ENCODE measurements at regions not wholly inside any gene's neighbourhood (a gene's known extent, or its start where the extent isn't known, plus 50 kb on each side); places are given as distances from the start of the nearest gene placed in this dataset.

DNA sequence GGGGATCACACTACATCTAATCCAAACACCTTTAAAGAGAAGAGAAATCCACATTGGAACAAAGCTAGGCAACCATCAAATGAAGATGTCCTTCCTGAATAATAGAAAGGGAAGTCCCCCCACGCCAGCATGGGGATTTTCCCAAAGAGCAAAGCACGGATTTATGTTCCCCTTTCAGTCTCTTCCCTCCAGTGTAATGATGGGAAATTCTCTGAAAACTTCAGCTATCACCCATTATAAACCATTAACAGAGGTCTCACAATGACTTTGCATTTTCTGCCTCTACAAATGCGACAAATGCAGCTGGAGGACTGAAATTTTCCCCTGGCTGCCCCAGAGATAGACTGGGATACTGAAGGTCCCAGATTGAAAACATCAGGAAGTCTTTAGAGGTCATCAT is 368.7 kb downstream of the EFNA5 start:
- no peak overlapping the region for H4K5ac ChIP-seq (ENCODE audit: low read length)
- H3K27ac ChIP-seq (ENCODE audit: low read depth, low read length) = no peak overlapping the region
- no peak for DNase-seq
- no peak overlapping the region for H3K18ac ChIP-seq (ENCODE audit: low read length)
- no peak overlapping the region for H3K56ac ChIP-seq (ENCODE audit: low read length)
- no peaks in the 10 kb centered on the region for H3K27me3 ChIP-seq (ENCODE audit: insufficient read depth, low read length, poor library complexity)
- H3K4me3 ChIP-seq (ENCODE audit: low read length) = no peak overlapping the region
- no peak overlapping the region for H3K9ac ChIP-seq (ENCODE audit: low read length)
- no CpG with 5 or more reads among the region's 3 CpGs for WGBS (ENCODE audit: extremely low coverage, insufficient coverage, low lambda C conversion rate)
- no peak overlapping the region for H3K4me2 ChIP-seq (ENCODE audit: low read length)
- H3K79me2 ChIP-seq (ENCODE audit: control insufficient read depth, insufficient read depth, low read length) = no peaks in the 10 kb centered on the region
- H3K4ac ChIP-seq (ENCODE audit: low read depth, low read length) = no peak overlapping the region
- H3K4me1 ChIP-seq (ENCODE audit: control insufficient read depth, low read depth, low read length) = no peaks in the 10 kb centered on the region
- no peak overlapping the region for H2BK5ac ChIP-seq (ENCODE audit: low read length)
- H2BK120ac ChIP-seq (ENCODE audit: low read depth, low read length) = no peak overlapping the region
- no peak overlapping the region for H2BK15ac ChIP-seq (replicated peaks; ENCODE audit: low read depth)
- no peaks in the 10 kb centered on the region for H3K36me3 ChIP-seq (ENCODE audit: control insufficient read depth, insufficient read depth, low read length)
- no peak overlapping the region for H2AK5ac ChIP-seq (ENCODE audit: low read length)
- no peaks in the 10 kb centered on the region for H3K79me1 ChIP-seq (ENCODE audit: low read length)
- H3K23ac ChIP-seq (ENCODE audit: low read length) = no peak overlapping the region
- no peak overlapping the region for H4K8ac ChIP-seq (ENCODE audit: low read depth, low read length)

DNA sequence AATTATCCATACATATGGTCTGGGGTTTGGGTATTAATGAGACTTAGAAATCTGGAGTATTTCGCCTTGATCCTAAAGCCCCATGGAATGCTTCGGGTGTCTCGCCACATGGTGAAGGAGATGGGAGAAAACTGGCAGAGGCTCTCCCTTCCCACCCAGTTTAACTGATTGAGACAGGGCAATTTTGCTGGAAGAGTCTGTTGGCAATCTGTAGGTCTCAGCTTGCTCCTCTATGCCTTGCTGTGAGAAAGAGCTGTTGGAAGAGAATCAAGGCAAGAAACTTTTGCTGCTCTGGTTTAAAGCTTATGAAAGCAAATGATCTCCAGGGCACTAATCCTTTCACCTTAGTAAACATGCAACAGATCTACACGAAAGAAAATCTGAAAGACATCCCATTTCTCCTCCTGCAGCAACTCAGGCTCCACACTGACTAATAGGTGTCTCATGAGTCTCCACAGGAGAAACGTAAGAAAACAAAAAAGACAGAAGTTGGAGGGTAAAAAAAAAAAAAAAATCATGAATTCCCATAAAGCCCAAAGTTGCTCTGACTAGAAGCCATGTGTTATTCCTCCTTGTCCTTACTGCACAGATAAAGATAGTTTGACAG is 369.9 kb downstream of the EFNA5 start:
- Histone ChIP-seq H2AK5ac (ENCODE audit: low read length) (no peak overlapping the region), H3K23ac (ENCODE audit: low read length) (no peak overlapping the region), H3K27ac (ENCODE audit: low read depth, low read length) (no peak overlapping the region), H2BK120ac (ENCODE audit: low read depth, low read length) (no peak overlapping the region), H3K4me2 (ENCODE audit: low read length) (no peak overlapping the region), H3K36me3 (ENCODE audit: control insufficient read depth, insufficient read depth, low read length) (no peaks in the 10 kb centered on the region), H3K56ac (ENCODE audit: low read length) (no peak overlapping the region), H3K18ac (ENCODE audit: low read length) (no peak overlapping the region), H3K79me2 (ENCODE audit: control insufficient read depth, insufficient read depth, low read length) (no peaks in the 10 kb centered on the region), H2BK15ac (replicated peaks; ENCODE audit: low read depth) (no peak overlapping the region), H4K5ac (ENCODE audit: low read length) (no peak overlapping the region), H3K4ac (ENCODE audit: low read depth, low read length) (no peak overlapping the region), H3K27me3 (ENCODE audit: insufficient read depth, low read length, poor library complexity) (no peaks in the 10 kb centered on the region), H3K4me3 (ENCODE audit: low read length) (no peak overlapping the region), H3K4me1 (ENCODE audit: control insufficient read depth, low read depth, low read length) (peaks cover 2% of the 10 kb centered on the region), H2BK5ac (ENCODE audit: low read length) (no peak overlapping the region), H4K8ac (ENCODE audit: low read depth, low read length) (no peak overlapping the region), H3K79me1 (ENCODE audit: low read length) (no peaks in the 10 kb centered on the region), H3K9ac (ENCODE audit: low read length) (no peak overlapping the region)
- WGBS (ENCODE audit: extremely low coverage, insufficient coverage, low lambda C conversion rate) = no CpG with 5 or more reads among the region's 5 CpGs
- no peak for DNase-seq

DNA sequence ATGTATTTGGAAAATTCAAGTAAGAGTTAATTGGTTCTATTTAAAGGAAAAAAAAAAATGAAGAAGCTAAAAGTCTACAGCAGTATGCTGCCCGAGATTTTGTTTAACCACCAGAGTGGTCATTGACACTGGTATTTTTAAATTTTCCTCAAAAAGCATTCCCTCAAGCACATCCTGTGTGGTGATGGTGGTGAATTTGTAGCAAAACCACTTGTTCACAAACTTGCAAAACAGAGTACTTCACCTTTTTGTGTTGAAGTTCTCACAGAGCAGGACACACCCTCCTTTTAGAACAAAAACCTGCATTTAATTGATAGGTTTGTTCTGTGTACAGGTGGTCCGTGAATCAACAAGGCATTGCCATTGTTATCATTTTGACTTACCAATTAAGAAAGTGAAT is 374.2 kb downstream of the EFNA5 start:
- H3K4me3 ChIP-seq (ENCODE audit: low read length) = no peak overlapping the region
- no peak overlapping the region for H3K4me2 ChIP-seq (ENCODE audit: low read length)
- H3K79me1 ChIP-seq (ENCODE audit: low read length) = no peaks in the 10 kb centered on the region
- no CpG with 5 or more reads among the region's 2 CpGs for WGBS (ENCODE audit: extremely low coverage, insufficient coverage, low lambda C conversion rate)
- no peak overlapping the region for H3K4ac ChIP-seq (ENCODE audit: low read depth, low read length)
- H3K23ac ChIP-seq (ENCODE audit: low read length) = no peak overlapping the region
- H2BK120ac ChIP-seq (ENCODE audit: low read depth, low read length) = no peak overlapping the region
- H3K27ac ChIP-seq (ENCODE audit: low read depth, low read length) = no peak overlapping the region
- no peak overlapping the region for H2BK15ac ChIP-seq (replicated peaks; ENCODE audit: low read depth)
- no peak overlapping the region for H4K5ac ChIP-seq (ENCODE audit: low read length)
- DNase-seq = no peak
- H3K9ac ChIP-seq (ENCODE audit: low read length) = no peak overlapping the region
- no peaks in the 10 kb centered on the region for H3K27me3 ChIP-seq (ENCODE audit: insufficient read depth, low read length, poor library complexity)
- H3K56ac ChIP-seq (ENCODE audit: low read length) = no peak overlapping the region
- H3K18ac ChIP-seq (ENCODE audit: low read length) = no peak overlapping the region
- H3K36me3 ChIP-seq (ENCODE audit: control insufficient read depth, insufficient read depth, low read length) = no peaks in the 10 kb centered on the region
- peaks cover 14% of the 10 kb centered on the region for H3K4me1 ChIP-seq (ENCODE audit: control insufficient read depth, low read depth, low read length)
- H2AK5ac ChIP-seq (ENCODE audit: low read length) = no peak overlapping the region
- no peaks in the 10 kb centered on the region for H3K79me2 ChIP-seq (ENCODE audit: control insufficient read depth, insufficient read depth, low read length)
- H2BK5ac ChIP-seq (ENCODE audit: low read length) = no peak overlapping the region
- H4K8ac ChIP-seq (ENCODE audit: low read depth, low read length) = no peak overlapping the region

DNA sequence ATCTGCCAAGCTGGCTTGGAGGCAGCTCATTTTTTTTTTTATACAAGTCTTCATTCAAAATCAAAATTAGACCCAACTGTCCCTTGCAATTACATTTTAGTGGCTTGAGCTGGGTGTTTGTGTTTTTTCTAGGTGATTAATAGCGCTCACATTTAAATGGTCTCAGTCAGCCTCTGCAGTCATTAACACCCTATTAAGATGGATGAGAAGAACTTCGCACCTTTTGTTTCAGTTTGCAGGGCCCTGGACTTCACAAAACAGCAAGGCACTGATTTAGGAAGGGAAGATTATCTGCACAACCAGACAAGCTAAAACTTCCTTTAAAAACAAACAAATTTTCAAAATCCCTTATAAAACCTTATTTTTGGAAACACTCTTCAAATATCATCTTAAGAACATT is 374.8 kb downstream of the EFNA5 start:
- no peak overlapping the region for H3K4me3 ChIP-seq (ENCODE audit: low read length)
- WGBS (ENCODE audit: extremely low coverage, insufficient coverage, low lambda C conversion rate) = no CpG with 5 or more reads among the region's 2 CpGs

DNA sequence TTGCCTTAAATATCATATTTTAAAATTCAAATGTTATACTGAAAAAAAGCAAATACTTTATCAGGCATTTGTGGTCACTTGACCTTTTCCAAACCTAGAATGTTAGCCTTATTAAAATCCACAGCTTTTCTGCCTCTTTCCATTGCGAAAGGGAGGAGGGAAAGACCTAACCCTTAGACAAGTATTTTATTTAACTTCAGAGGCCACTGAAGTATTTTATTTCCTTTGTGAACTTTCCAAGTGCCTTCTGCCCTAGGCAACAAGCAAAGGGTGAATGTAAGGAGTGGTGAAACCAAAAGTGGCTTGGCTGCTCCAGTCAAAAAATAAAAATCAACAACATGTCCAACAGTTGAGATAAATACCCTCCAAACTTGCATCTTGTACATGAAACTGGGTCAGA is 376.1 kb downstream of the EFNA5 start:
- Histone ChIP-seq H3K36me3 (ENCODE audit: control insufficient read depth, insufficient read depth, low read length) (no peaks in the 10 kb centered on the region), H3K79me2 (ENCODE audit: control insufficient read depth, insufficient read depth, low read length) (no peaks in the 10 kb centered on the region), H3K4me2 (ENCODE audit: low read length) (no peak overlapping the region), H2AK5ac (ENCODE audit: low read length) (no peak overlapping the region), H3K79me1 (ENCODE audit: low read length) (no peaks in the 10 kb centered on the region), H2BK15ac (replicated peaks; ENCODE audit: low read depth) (no peak overlapping the region), H3K23ac (ENCODE audit: low read length) (no peak overlapping the region), H3K4ac (ENCODE audit: low read depth, low read length) (no peak overlapping the region), H2BK5ac (ENCODE audit: low read length) (no peak overlapping the region), H2BK120ac (ENCODE audit: low read depth, low read length) (peak overlapping the region; percentile 45), H4K8ac (ENCODE audit: low read depth, low read length) (no peak overlapping the region), H4K5ac (ENCODE audit: low read length) (no peak overlapping the region), H3K4me3 (ENCODE audit: low read length) (no peak overlapping the region), H3K9ac (ENCODE audit: low read length) (no peak overlapping the region), H3K27me3 (ENCODE audit: insufficient read depth, low read length, poor library complexity) (no peaks in the 10 kb centered on the region), H3K56ac (ENCODE audit: low read length) (no peak overlapping the region), H3K4me1 (ENCODE audit: control insufficient read depth, low read depth, low read length) (peaks cover 16% of the 10 kb centered on the region), H3K18ac (ENCODE audit: low read length) (peak overlapping the region; percentile 87), H3K27ac (ENCODE audit: low read depth, low read length) (no peak overlapping the region)
- WGBS (ENCODE audit: extremely low coverage, insufficient coverage, low lambda C conversion rate) = no CpG with 5 or more reads among the region's 1 CpG
- no peak for DNase-seq

More for the DNA sequence above, 374.8 kb downstream of the EFNA5 start:
- Histone ChIP-seq H3K9ac (ENCODE audit: low read length) (no peak overlapping the region), H3K79me2 (ENCODE audit: control insufficient read depth, insufficient read depth, low read length) (no peaks in the 10 kb centered on the region), H3K18ac (ENCODE audit: low read length) (no peak overlapping the region), H2BK120ac (ENCODE audit: low read depth, low read length) (no peak overlapping the region), H3K27me3 (ENCODE audit: insufficient read depth, low read length, poor library complexity) (no peaks in the 10 kb centered on the region), H2BK5ac (ENCODE audit: low read length) (no peak overlapping the region), H2BK15ac (replicated peaks; ENCODE audit: low read depth) (peak overlapping the region; percentile 36), H3K23ac (ENCODE audit: low read length) (no peak overlapping the region), H4K5ac (ENCODE audit: low read length) (no peak overlapping the region), H3K56ac (ENCODE audit: low read length) (no peak overlapping the region), H4K8ac (ENCODE audit: low read depth, low read length) (no peak overlapping the region), H3K36me3 (ENCODE audit: control insufficient read depth, insufficient read depth, low read length) (no peaks in the 10 kb centered on the region), H3K27ac (ENCODE audit: low read depth, low read length) (no peak overlapping the region), H3K4me1 (ENCODE audit: control insufficient read depth, low read depth, low read length) (peaks cover 14% of the 10 kb centered on the region), H3K4ac (ENCODE audit: low read depth, low read length) (no peak overlapping the region), H2AK5ac (ENCODE audit: low read length) (no peak overlapping the region), H3K4me2 (ENCODE audit: low read length) (no peak overlapping the region), H3K79me1 (ENCODE audit: low read length) (no peaks in the 10 kb centered on the region)
- peak; percentile 92 for DNase-seq

DNA sequence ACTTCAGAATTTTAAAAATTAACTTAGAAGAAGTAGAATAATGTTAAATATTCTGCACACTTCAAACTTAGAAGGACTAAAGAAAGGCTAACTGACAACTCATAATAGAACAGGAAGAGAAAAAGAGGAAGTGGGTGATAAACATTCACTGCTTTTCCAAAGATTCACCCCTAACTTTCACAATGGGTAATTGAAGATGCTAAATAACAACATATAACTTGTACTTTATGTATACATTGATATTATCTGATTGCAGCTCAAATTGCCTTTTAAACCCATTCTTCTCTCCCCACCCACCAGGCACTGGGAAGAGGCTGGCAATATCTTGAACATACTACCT is 376.6 kb downstream of the EFNA5 start:
- H3K27ac ChIP-seq (ENCODE audit: low read depth, low read length) = no peak overlapping the region
- H2BK5ac ChIP-seq (ENCODE audit: low read length) = no peak overlapping the region
- no peaks in the 10 kb centered on the region for H3K79me2 ChIP-seq (ENCODE audit: control insufficient read depth, insufficient read depth, low read length)
- H4K5ac ChIP-seq (ENCODE audit: low read length) = no peak overlapping the region
- no peak overlapping the region for H3K4ac ChIP-seq (ENCODE audit: low read depth, low read length)
- no peak overlapping the region for H3K23ac ChIP-seq (ENCODE audit: low read length)
- no peaks in the 10 kb centered on the region for H3K79me1 ChIP-seq (ENCODE audit: low read length)
- no peak for DNase-seq
- no peaks in the 10 kb centered on the region for H3K36me3 ChIP-seq (ENCODE audit: control insufficient read depth, insufficient read depth, low read length)
- no peak overlapping the region for H3K4me3 ChIP-seq (ENCODE audit: low read length)
- H3K4me1 ChIP-seq (ENCODE audit: control insufficient read depth, low read depth, low read length) = peaks cover 16% of the 10 kb centered on the region
- no peaks in the 10 kb centered on the region for H3K27me3 ChIP-seq (ENCODE audit: insufficient read depth, low read length, poor library complexity)
- no peak overlapping the region for H2AK5ac ChIP-seq (ENCODE audit: low read length)
- no peak overlapping the region for H3K56ac ChIP-seq (ENCODE audit: low read length)
- no peak overlapping the region for H4K8ac ChIP-seq (ENCODE audit: low read depth, low read length)
- H2BK15ac ChIP-seq (replicated peaks; ENCODE audit: low read depth) = no peak overlapping the region
- no peak overlapping the region for H3K4me2 ChIP-seq (ENCODE audit: low read length)
- no peak overlapping the region for H3K9ac ChIP-seq (ENCODE audit: low read length)
- H3K18ac ChIP-seq (ENCODE audit: low read length) = no peak overlapping the region
- no peak overlapping the region for H2BK120ac ChIP-seq (ENCODE audit: low read depth, low read length)
